GM23248 (cell line): ENCODE measurements at regions not wholly inside any gene's neighbourhood (a gene's known extent, or its start where the extent isn't known, plus 50 kb on each side); places are given as distances from the start of the nearest gene placed in this dataset.

Experiments used
- DNase-seq: peaks from one replicate; pipeline ENCODE4 v3.0.0-alpha.2; 2015
- H2AFZ ChIP-seq: fragments of 200-600 bp; sonication (generic); 2 replicates; pipeline ENCODE4 v1.6.1; 2016; ENCODE audit warnings: antibody characterized with exemption
- H3F3A ChIP-seq: fragments of 200-600 bp; sonication (generic); 2 replicates; pipeline ENCODE4 v1.6.1; 2016; ENCODE audit warnings: mild to moderate bottlenecking, antibody characterized with exemption, mixed run types; ENCODE audit not compliant: insufficient read depth
- H3K27ac ChIP-seq: fragments of 200-600 bp; sonication (generic); 2 replicates; pipeline ENCODE4 v1.5.1; 2016; ENCODE audit warnings: mild to moderate bottlenecking
- H3K27me3 ChIP-seq: fragments of 200-600 bp; sonication (generic); replicated peaks from 2 replicates; pipeline ENCODE4 v1.6.1; 2016; ENCODE audit warnings: mild to moderate bottlenecking; ENCODE audit not compliant: insufficient read depth
- H3K36me3 ChIP-seq: fragments of 200-600 bp; sonication (generic); 2 replicates; pipeline ENCODE4 v1.6.1; 2016; ENCODE audit warnings: low read depth, mild to moderate bottlenecking
- H3K4me1 ChIP-seq: fragments of 200-600 bp; sonication (generic); 2 replicates; pipeline ENCODE4 v1.6.1; 2016; ENCODE audit warnings: mild to moderate bottlenecking; ENCODE audit not compliant: insufficient read depth
- H3K4me2 ChIP-seq: fragments of 200-600 bp; sonication (generic); one replicate; pipeline ENCODE4 v1.6.1; 2016; ENCODE audit warnings: mild to moderate bottlenecking; ENCODE audit not compliant: unreplicated experiment
- H3K4me3 ChIP-seq: fragments of 200-600 bp; sonication (generic); 2 replicates; pipeline ENCODE4 v1.5.1; 2016; ENCODE audit warnings: mild to moderate bottlenecking
- H3K79me2 ChIP-seq: fragments of 200-600 bp; sonication (generic); 2 replicates; pipeline ENCODE4 v1.6.1; 2016; ENCODE audit warnings: mild to moderate bottlenecking; ENCODE audit not compliant: insufficient read depth
- H3K9ac ChIP-seq: fragments of 200-600 bp; sonication (generic); 2 replicates; pipeline ENCODE4 v1.6.1; 2016; ENCODE audit warnings: mild to moderate bottlenecking
- H3K9me2 ChIP-seq: fragments of 200-600 bp; sonication (generic); 2 replicates; pipeline ENCODE4 v1.6.1; 2016; ENCODE audit warnings: mixed run types, mild to moderate bottlenecking, moderate library complexity; ENCODE audit not compliant: insufficient read depth
- H3K9me3 ChIP-seq: fragments of 200-600 bp; sonication (generic); one replicate; pipeline ENCODE4 v1.6.1; 2017; ENCODE audit warnings: low read depth
- H4K20me1 ChIP-seq: fragments of 200-600 bp; sonication (generic); 2 replicates; pipeline ENCODE4 v1.6.0; 2016; ENCODE audit not compliant: insufficient read depth
- EZH2 ChIP-seq: fragments of 200-600 bp; sonication (generic); IDR thresholded peaks from 2 replicates; pipeline ENCODE4 v1.6.1; 2018; ENCODE audit warnings: antibody characterized with exemption, mild to moderate bottlenecking; ENCODE audit not compliant: insufficient read depth, poor library complexity, severe bottlenecking
- EZH2phosphoT487 ChIP-seq: fragments of 200-600 bp; sonication (generic); IDR thresholded peaks from 2 replicates; pipeline ENCODE4 v1.6.1; 2018; ENCODE audit warnings: antibody characterized with exemption, moderate library complexity, mild to moderate bottlenecking, low read depth; ENCODE audit not compliant: insufficient read depth
- WGBS, 2 experiments: methylation state at CpG; one replicate each; pipeline ENCODE4 v1.1.6; 2015 to 2017; ENCODE audit warnings: low lambda C conversion rate in 2 of 2, low coverage in 1 of 2; ENCODE audit errors: missing lambda C conversion rate in 2 of 2; 5-methylcytosine and 5-hydroxymethylcytosine counted together
- in situ Hi-C: fragments of 300-500 bp; cut with MboI; formaldehyde crosslinking; loops from 2 replicates; pipeline ENCODE4 v1.15.0; 2020

DNA sequence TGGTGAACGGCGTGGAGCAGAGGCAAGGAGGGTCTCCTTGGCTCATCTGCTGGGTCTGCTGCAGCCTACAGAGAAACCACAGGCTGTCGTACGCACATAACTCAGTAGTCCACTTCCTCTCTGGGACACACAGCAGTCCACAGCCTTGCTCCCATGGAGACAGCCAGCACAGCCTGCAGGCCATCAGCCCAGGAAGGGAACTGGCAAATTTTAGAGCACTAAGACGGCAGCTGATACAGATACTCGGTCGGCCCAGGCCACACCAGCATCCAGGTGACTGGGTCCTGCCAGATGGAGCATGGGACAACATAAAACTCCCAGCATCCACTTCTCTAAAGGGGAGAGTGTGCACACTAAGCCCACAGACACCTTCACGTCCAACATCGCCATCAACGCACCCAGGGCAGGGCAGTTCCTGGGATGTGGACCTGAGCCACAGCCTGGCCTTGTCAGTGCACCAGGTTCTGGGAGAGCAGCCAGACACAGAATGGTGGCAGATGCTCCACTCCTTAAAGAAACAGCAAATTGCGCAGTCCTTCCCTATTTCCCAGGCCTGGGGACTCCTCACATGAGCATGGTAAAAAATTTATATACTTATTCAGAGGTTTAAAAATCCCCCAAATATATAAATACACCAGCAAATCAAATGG lies 247.1 kb upstream of the RAB4A start:
- no peaks in the 10 kb centered on the region for H4K20me1 ChIP-seq
- WGBS, 2 experiments, result 86 to 87% methylated on average over 11 of the region's 11 CpGs
- no peaks in the 10 kb centered on the region for H3K9me2 ChIP-seq
- H3K36me3 ChIP-seq, result no peaks in the 10 kb centered on the region
- no peak overlapping the region for H3K9ac ChIP-seq
- H3K4me3 ChIP-seq, result no peak overlapping the region
- no peak overlapping the region for H2AFZ ChIP-seq
- peaks cover 4% of the 10 kb centered on the region for H3K4me1 ChIP-seq
- no peak overlapping the region for H3K4me2 ChIP-seq
- in situ Hi-C loops, result no loop called here
- peaks cover 15% of the 10 kb centered on the region; the same call in 1 of the 2 replicates for H3K27me3 ChIP-seq
- no peak for DNase-seq
- no peak overlapping the region for H3K27ac ChIP-seq
- no peaks in the 10 kb centered on the region for H3F3A ChIP-seq
- no peaks in the 10 kb centered on the region for H3K79me2 ChIP-seq
- H3K9me3 ChIP-seq, result no peaks in the 10 kb centered on the region
- no peak for TF ChIP-seq EZH2phosphoT487
- no peak for TF ChIP-seq EZH2

DNA sequence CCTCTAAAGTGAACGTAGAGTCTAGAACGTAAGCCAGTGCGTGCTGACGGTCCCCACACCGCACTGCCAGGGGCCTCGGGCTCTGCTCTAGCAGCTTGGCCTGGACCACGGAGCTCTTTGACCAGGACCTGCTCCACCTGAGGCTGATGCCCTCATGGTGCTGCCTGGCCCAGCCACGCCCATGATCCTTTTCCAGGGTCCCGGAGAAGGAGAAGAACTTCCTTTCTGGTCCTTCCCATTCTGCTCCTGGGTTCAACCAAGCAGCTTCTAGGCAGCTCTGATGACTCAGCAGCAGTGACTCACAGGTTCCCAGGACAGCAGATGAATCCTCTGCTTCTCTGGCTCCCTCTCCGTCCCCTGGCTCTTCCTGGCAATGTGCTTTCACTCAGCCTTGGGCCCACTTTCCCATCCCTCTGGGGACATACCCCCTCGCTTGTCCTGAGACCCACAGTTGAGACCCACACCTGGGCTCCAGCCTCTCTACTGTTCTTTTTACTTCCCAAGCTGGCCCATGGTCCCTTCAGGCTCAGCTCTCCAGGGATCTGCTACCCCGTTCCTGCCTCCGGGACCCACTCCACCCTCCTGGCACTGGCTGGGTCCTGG lies 246.3 kb upstream of the RAB4A start:
- Histone ChIP-seq H3K4me3 (no peak overlapping the region), H3K9me3 (no peaks in the 10 kb centered on the region), H3K9me2 (no peaks in the 10 kb centered on the region), H3K9ac (no peak overlapping the region; the same call in 1 of the 2 replicates), H3K27me3 (peaks cover 13% of the 10 kb centered on the region; the same call in 1 of the 2 replicates), H3K4me1 (peaks cover 4% of the 10 kb centered on the region), H2AFZ (peak overlapping the region; percentile 52), H3F3A (no peaks in the 10 kb centered on the region), H4K20me1 (no peaks in the 10 kb centered on the region), H3K27ac (no peak overlapping the region), H3K36me3 (no peaks in the 10 kb centered on the region), H3K4me2 (peak overlapping the region; percentile 64), H3K79me2 (no peaks in the 10 kb centered on the region)
- in situ Hi-C loops, result no loop called here
- 49 to 55% methylated on average over 13 of the region's 13 CpGs for WGBS, 2 experiments
- no peak for TF ChIP-seq EZH2
- peak; percentile 94 for DNase-seq

DNA sequence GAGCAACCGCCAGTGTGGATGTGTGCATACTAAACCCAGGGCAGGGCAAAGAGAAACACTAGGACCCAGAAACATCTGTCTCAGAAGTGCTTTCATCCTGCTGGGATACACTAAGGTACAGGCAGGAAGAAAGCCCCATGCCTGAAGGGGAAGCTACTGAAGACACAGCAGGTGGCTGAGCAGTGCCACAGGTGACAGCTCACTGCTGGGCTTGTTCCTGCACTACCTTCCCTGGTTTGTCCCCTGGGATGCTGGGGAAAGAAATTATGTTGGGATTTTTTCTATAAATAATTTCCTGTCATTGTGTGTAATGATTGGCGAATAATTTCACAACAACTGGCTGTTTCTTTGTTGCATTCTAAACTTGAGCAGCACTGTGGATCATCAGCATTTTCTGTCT lies 245.3 kb upstream of the RAB4A start:
- H3K9ac ChIP-seq, result no peak overlapping the region
- no peak overlapping the region for H3K4me2 ChIP-seq
- DNase-seq, result no peak

DNA sequence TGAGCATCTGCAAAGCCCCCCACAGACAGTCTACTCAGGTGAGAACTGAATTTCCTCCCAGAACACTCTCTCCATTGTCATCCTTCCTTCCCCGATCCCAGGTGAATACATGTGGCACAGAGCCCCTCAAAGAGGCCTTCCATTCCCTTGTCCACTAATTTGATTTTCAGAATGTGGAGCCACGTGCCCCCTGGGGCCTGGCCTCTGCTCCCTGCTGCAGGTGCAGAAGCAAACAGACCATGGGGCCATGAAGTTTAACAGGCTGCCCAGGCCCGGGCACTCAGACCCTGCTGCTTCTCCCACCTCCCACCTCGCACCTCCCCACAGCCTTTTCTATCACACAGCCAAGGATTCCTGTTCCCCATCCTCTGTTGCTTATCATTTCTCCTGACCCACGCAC lies 243.8 kb upstream of the RAB4A start:
- no peak for DNase-seq
- H3K27ac ChIP-seq, result no peak overlapping the region
- H3K4me1 ChIP-seq, result peaks cover 4% of the 10 kb centered on the region
- no peaks in the 10 kb centered on the region for H3K79me2 ChIP-seq
- no peak overlapping the region for H3K4me3 ChIP-seq
- no peak overlapping the region for H3K9ac ChIP-seq
- TF ChIP-seq EZH2phosphoT487 (no peak), EZH2 (no peak)
- no peaks in the 10 kb centered on the region for H3K9me3 ChIP-seq
- no peak overlapping the region for H2AFZ ChIP-seq
- no peaks in the 10 kb centered on the region for H3F3A ChIP-seq
- H3K4me2 ChIP-seq, result no peak overlapping the region
- H3K27me3 ChIP-seq, result 0 out of 2 replicates have a peak, but pooled peaks cover 5% of the 10 kb centered on the region
- WGBS, 2 experiments, result 94 to 96% methylated on average over 5 of the region's 5 CpGs
- H3K9me2 ChIP-seq, result no peaks in the 10 kb centered on the region
- H4K20me1 ChIP-seq, result no peaks in the 10 kb centered on the region
- H3K36me3 ChIP-seq, result no peaks in the 10 kb centered on the region
- in situ Hi-C loops, result no loop called here

More for the DNA sequence above, 245.3 kb upstream of the RAB4A start:
- H3F3A ChIP-seq, result no peaks in the 10 kb centered on the region
- no peaks in the 10 kb centered on the region for H3K9me3 ChIP-seq
- no peak overlapping the region for H2AFZ ChIP-seq
- 91 to 100% methylated on average over 2 of the region's 2 CpGs for WGBS, 2 experiments
- in situ Hi-C loops, result no loop called here
- H3K4me3 ChIP-seq, result no peak overlapping the region
- no peaks in the 10 kb centered on the region for H3K36me3 ChIP-seq
- H3K27ac ChIP-seq, result no peak overlapping the region
- peaks cover 13% of the 10 kb centered on the region; the same call in 1 of the 2 replicates for H3K27me3 ChIP-seq
- H3K79me2 ChIP-seq, result no peaks in the 10 kb centered on the region
- H4K20me1 ChIP-seq, result no peaks in the 10 kb centered on the region
- H3K4me1 ChIP-seq, result peaks cover 4% of the 10 kb centered on the region
- no peaks in the 10 kb centered on the region for H3K9me2 ChIP-seq
- TF ChIP-seq EZH2, result no peak
- TF ChIP-seq EZH2phosphoT487, result no peak
